Upper lobe of right lung (tissue), 1 donor: ENCODE measurements at regions not wholly inside any gene's neighbourhood (a gene's known extent, or its start where the extent isn't known, plus 50 kb on each side); places are given as distances from the start of the nearest gene placed in this dataset.

Experiments used
- ATAC-seq: fragments of 200-7000 bp; cut with Tn5 transposase; one replicate; pipeline ENCODE4 v1.9.1; 2020; ENCODE audit warnings: mild to moderate bottlenecking, moderate library complexity
- DNase-seq: peaks from one replicate; pipeline ENCODE4 v3.0.0-alpha.2; 2020
- H3K27ac ChIP-seq: fragments of 200-600 bp; one replicate; pipeline ENCODE4 v1.8.0; 2022
- H3K27me3 ChIP-seq: fragments of 200-600 bp; one replicate; pipeline ENCODE4 v1.8.0; 2022; ENCODE audit warnings: mild to moderate bottlenecking
- H3K36me3 ChIP-seq: fragments of 200-600 bp; one replicate; pipeline ENCODE4 v1.8.0; 2022
- H3K4me1 ChIP-seq: fragments of 200-600 bp; one replicate; pipeline ENCODE4 v1.8.0; 2022
- H3K4me3 ChIP-seq: fragments of 200-600 bp; one replicate; pipeline ENCODE4 v1.8.0; 2022; ENCODE audit warnings: mild to moderate bottlenecking
- H3K9me3 ChIP-seq: fragments of 200-600 bp; one replicate; pipeline ENCODE4 v1.8.0; 2022
- CTCF ChIP-seq: fragments of 200-600 bp; IDR thresholded peaks from one replicate; pipeline ENCODE4 v1.8.0; 2022; ENCODE audit warnings: antibody characterized with exemption
- intact Hi-C: fragments of 100-400 bp; cut with DNase I; formaldehyde crosslinking; loops from one replicate; pipeline ENCODE4 v1.11.0; 2022
- donor health status: DM: no; HTN: yes; CAD: no; lungs with severe emphysema.

DNA sequence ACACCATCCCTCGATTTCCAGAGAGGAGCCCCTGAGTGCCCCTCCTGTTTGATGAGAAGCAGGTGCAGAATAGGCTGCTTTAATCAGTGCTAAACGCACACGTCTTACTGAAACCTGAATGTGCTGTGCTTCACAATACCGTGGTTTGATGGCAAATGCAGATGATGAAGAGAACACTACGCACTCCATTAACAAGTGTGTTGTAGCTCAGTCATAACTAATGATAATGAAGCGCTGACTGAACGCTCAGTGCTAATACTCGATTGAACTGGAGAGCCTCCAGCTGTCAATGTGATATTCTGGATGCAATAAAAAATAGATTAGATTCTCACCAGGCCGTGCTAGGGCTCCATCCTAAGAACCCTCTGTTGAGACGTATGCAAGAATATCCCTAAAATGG lies 279.7 kb upstream of the PLPP4 start:
- ATAC-seq, result no peak
- no peaks in the 10 kb centered on the region for H3K36me3 ChIP-seq
- no peak overlapping the region for H3K27ac ChIP-seq
- H3K4me1 ChIP-seq, result no peaks in the 10 kb centered on the region
- no peak overlapping the region for H3K4me3 ChIP-seq
- no peak for TF ChIP-seq CTCF
- DNase-seq, result no peak
- intact Hi-C loops, result no loop called here
- H3K9me3 ChIP-seq, result no peaks in the 10 kb centered on the region
- H3K27me3 ChIP-seq, result no peaks in the 10 kb centered on the region

GRCh38 chr10:120180160-120180559 lies 276.9 kb upstream of the PLPP4 start:
- Histone ChIP-seq H3K27me3 (no peaks in the 10 kb centered on the region), H3K4me1 (no peaks in the 10 kb centered on the region), H3K27ac (no peak overlapping the region), H3K9me3 (no peaks in the 10 kb centered on the region), H3K36me3 (no peaks in the 10 kb centered on the region), H3K4me3 (no peak overlapping the region)
- DNase-seq (no peak), ATAC-seq (no peak)
- no peak for TF ChIP-seq CTCF
- intact Hi-C loops, result no loop called here

- no peaks in the 10 kb centered on the region for H3K36me3 ChIP-seq
- no peak for TF ChIP-seq CTCF
- H3K9me3 ChIP-seq, result no peaks in the 10 kb centered on the region
- no peaks in the 10 kb centered on the region for H3K27me3 ChIP-seq
- H3K4me3 ChIP-seq, result no peak overlapping the region
- no peaks in the 10 kb centered on the region for H3K4me1 ChIP-seq
- intact Hi-C loops, result no loop called here
- DNase-seq, result no peak
- H3K27ac ChIP-seq, result no peak overlapping the region
- ATAC-seq, result no peak
Observed at GRCh38 chr10:120181154-120181553, 275.9 kb upstream of the PLPP4 start.

- intact Hi-C loops, result no loop called here
- ATAC-seq, result no peak
- Histone ChIP-seq H3K36me3 (no peaks in the 10 kb centered on the region), H3K27ac (no peak overlapping the region), H3K27me3 (no peaks in the 10 kb centered on the region), H3K4me3 (no peak overlapping the region), H3K9me3 (no peaks in the 10 kb centered on the region), H3K4me1 (no peaks in the 10 kb centered on the region)
- TF ChIP-seq CTCF, result no peak
- DNase-seq, result no peak
Observed at GRCh38 chr10:120182431-120182830, 274.6 kb upstream of the PLPP4 start.

DNA sequence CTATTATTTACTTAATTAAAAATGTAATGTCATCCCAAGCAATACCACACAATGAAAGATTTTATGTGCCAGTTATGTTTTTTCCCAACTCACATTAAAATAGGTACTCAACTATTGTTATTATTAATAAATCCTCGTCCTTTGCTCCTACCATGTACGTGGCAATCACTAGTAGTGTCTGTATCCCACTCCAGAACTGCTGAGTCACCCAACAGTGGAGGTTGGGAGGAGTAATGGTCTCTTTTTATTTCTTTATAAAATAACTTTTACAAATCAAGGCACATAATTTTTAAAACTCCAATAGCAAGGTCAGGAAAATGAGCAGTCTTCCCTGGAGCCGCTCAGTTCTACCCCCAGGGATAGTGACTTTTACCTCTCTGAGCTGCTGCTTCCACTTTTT lies 273.5 kb upstream of the PLPP4 start:
- Histone ChIP-seq H3K36me3 (no peaks in the 10 kb centered on the region), H3K4me3 (no peak overlapping the region), H3K27ac (no peak overlapping the region), H3K4me1 (no peaks in the 10 kb centered on the region), H3K9me3 (no peaks in the 10 kb centered on the region), H3K27me3 (no peaks in the 10 kb centered on the region)
- intact Hi-C loops, result no loop called here
- no peak for TF ChIP-seq CTCF
- ATAC-seq, result no peak
- no peak for DNase-seq

DNA sequence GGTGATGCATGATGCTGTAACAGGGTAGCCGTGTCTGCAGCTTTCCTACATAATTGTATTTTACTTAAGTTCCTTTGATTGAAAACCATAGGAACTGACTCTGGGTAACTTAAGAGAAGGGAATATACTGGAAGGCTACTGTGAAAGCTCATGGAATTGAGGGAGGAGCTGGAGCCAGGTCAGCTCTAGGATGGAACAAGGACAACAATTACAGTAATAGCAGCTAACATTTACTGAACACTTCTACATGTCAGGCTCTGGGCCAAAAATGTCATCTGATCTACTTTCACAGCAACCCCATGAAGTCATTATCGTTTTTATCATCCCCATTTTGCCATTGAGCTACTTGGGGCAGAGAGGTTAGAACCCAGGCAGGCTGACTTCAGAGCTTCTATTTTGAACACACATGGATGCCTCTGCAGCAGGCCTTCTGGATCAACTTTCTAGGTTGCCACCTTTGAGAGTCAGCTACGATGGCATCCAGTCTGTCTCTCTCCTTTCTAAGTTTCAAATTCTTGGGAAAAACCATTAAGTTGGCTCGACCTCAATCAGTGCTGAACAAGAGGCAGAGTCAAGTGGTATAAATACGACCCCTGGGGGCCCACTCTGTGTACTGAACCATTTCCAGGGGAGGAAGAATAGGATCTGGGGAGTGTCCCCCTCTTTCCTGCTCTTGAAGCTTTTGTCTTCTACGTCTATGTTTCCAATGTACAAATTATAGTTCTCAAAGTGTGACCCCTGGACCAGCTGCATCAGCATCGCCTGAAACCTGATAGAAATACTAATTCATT lies 272.3 kb upstream of the PLPP4 start:
- Histone ChIP-seq H3K27me3 (no peaks in the 10 kb centered on the region), H3K9me3 (no peaks in the 10 kb centered on the region), H3K4me1 (no peaks in the 10 kb centered on the region), H3K27ac (no peak overlapping the region), H3K4me3 (no peak overlapping the region), H3K36me3 (no peaks in the 10 kb centered on the region)
- intact Hi-C loops, result no loop called here
- no peak for TF ChIP-seq CTCF
- DNase-seq (no peak), ATAC-seq (no peak)
